WERI-Rb-1 (cell line): ENCODE measurements at regions not wholly inside any gene's neighbourhood (a gene's known extent, or its start where the extent isn't known, plus 50 kb on each side); places are given as distances from the start of the nearest gene placed in this dataset.
A peak's percentile ranks its signal among the peaks of the same experiment; 100 is the strongest.

Source experiments
- DNase-seq: peaks from one replicate; pipeline ENCODE4 v3.0.0-alpha.2; 2020
- H3K27ac ChIP-seq: fragments of 250-450 bp; sonication (Bioruptor Pico); 2 replicates; pipeline ENCODE4 v1.5.1; 2020; ENCODE audit warnings: mild to moderate bottlenecking, moderate library complexity
- H3K27me3 ChIP-seq: fragments of 250-450 bp; sonication (Bioruptor Pico); 2 replicates; pipeline ENCODE4 v1.5.1; 2021; ENCODE audit warnings: mild to moderate bottlenecking, low read depth, moderate library complexity; ENCODE audit not compliant: insufficient read depth, severe bottlenecking
- H3K36me3 ChIP-seq: fragments of 250-450 bp; sonication (Bioruptor Pico); 2 replicates; pipeline ENCODE4 v1.5.1; 2020; ENCODE audit warnings: mild to moderate bottlenecking, moderate library complexity
- H3K4me3 ChIP-seq: 2 replicates; pipeline ENCODE4 v1.5.1; 2011; ENCODE audit warnings: low read depth, mild to moderate bottlenecking, control low read depth, low read length
- H3K9me3 ChIP-seq: fragments of 250-450 bp; sonication (Bioruptor Pico); 2 replicates; pipeline ENCODE4 v1.5.1; 2021; ENCODE audit warnings: mild to moderate bottlenecking, moderate library complexity; ENCODE audit not compliant: severe bottlenecking
- TF ChIP-seq, protein P1 (sequence below): IDR thresholded peaks from 2 replicates; pipeline ENCODE4 v1.5.1; 2011; ENCODE audit warnings: low read depth, mild to moderate bottlenecking, control low read depth, inconsistent platforms, low read length

DNA sequence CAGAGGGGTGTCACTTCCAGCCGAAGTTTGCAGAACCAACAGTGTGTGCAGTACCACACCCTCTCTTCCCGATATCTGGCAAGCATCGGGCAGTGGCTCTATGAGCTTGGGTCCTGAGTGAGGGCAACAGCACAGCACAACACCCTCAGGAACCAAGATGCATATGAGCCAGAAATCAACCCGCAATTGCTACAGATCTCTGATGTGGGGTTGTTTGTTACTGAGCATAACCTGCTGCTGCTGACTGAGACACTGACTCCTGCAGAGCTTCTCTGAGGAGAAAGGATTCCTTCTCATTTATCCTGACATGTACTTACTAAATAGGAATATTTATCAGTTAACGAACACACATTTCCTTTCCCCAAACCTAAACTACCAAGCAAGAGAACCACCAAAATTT lies 218.3 kb downstream of the RBFOX3 start:
- H3K9me3 ChIP-seq = peaks cover 3% of the 10 kb centered on the region
- no peaks in the 10 kb centered on the region for H3K27me3 ChIP-seq
- TF ChIP-seq, protein P1, sequence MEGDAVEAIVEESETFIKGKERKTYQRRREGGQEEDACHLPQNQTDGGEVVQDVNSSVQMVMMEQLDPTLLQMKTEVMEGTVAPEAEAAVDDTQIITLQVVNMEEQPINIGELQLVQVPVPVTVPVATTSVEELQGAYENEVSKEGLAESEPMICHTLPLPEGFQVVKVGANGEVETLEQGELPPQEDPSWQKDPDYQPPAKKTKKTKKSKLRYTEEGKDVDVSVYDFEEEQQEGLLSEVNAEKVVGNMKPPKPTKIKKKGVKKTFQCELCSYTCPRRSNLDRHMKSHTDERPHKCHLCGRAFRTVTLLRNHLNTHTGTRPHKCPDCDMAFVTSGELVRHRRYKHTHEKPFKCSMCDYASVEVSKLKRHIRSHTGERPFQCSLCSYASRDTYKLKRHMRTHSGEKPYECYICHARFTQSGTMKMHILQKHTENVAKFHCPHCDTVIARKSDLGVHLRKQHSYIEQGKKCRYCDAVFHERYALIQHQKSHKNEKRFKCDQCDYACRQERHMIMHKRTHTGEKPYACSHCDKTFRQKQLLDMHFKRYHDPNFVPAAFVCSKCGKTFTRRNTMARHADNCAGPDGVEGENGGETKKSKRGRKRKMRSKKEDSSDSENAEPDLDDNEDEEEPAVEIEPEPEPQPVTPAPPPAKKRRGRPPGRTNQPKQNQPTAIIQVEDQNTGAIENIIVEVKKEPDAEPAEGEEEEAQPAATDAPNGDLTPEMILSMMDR = no peak
- H3K27ac ChIP-seq = no peak overlapping the region
- no peak overlapping the region for H3K4me3 ChIP-seq
- DNase-seq = no peak
- no peaks in the 10 kb centered on the region for H3K36me3 ChIP-seq

DNA sequence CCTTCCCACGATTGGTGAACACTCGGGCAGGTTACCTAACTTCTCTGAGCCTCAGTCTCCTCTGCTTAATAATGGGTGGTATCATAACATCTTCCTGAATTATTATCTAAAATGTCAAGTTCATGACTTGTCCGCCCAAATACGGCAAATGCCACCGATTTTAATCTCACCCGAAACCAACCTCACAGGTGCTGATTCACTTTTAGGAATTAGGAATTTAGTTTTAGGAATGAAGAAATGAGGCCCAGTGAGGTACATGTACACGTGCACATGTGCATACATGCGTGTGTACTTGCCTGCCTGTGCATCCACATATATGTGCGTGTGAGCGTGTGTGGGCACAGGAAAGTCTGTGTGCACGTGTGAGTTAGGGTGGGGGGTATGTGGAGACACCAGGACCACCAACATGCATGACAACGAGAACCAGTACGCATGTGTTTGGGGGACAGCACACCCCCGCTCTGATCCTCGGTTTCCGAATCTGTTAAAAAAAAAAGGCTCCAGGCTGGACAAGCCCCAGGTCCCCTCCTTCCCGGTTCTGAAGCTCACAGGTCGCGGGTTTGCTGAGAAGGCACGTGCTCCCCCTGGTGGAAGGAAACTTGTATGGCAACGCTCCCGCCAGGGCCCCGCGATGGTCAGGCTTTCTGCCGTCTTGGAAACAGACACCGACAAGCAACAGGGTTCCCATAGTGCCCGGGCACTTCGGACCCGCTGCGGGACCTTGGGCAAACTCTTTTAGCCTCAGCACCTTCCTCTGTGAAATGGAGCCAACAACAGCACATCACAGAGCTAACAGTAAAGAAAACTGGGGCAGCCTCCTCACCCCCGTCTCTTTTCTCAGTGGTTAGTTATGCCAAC lies 219.2 kb downstream of the RBFOX3 start:
- Histone ChIP-seq H3K27me3 (no peaks in the 10 kb centered on the region), H3K9me3 (peaks cover 3% of the 10 kb centered on the region), H3K4me3 (no peak overlapping the region), H3K27ac (no peak overlapping the region), H3K36me3 (no peaks in the 10 kb centered on the region)
- TF ChIP-seq, protein P1 = peak; percentile 99
- DNase-seq = peak; percentile 90

DNA sequence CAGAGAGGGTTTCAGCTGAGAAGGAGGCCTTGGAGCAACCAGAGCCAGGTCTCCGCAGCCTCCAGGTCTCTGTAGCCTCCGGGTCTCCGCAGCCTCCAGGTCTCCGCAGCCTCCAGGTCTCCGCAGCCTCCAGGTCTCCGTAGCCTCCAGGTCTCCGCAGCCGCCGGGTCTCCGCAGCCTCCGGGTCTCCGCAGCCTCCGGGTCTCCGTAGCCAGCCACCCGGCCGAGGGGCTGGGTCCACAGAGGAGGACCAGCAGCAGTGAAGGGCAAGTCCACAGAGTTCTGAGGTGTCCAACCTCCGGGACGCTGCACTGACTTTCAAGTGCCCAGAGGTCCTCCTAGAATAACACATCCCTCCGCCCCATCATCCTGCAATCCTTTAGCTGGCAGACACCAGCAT lies 221.0 kb downstream of the RBFOX3 start:
- TF ChIP-seq, protein P1 = no peak
- no peak overlapping the region for H3K27ac ChIP-seq
- no peak overlapping the region for H3K4me3 ChIP-seq
- no peaks in the 10 kb centered on the region for H3K36me3 ChIP-seq
- peaks cover 8% of the 10 kb centered on the region for H3K9me3 ChIP-seq
- no peaks in the 10 kb centered on the region for H3K27me3 ChIP-seq
- DNase-seq = no peak

DNA sequence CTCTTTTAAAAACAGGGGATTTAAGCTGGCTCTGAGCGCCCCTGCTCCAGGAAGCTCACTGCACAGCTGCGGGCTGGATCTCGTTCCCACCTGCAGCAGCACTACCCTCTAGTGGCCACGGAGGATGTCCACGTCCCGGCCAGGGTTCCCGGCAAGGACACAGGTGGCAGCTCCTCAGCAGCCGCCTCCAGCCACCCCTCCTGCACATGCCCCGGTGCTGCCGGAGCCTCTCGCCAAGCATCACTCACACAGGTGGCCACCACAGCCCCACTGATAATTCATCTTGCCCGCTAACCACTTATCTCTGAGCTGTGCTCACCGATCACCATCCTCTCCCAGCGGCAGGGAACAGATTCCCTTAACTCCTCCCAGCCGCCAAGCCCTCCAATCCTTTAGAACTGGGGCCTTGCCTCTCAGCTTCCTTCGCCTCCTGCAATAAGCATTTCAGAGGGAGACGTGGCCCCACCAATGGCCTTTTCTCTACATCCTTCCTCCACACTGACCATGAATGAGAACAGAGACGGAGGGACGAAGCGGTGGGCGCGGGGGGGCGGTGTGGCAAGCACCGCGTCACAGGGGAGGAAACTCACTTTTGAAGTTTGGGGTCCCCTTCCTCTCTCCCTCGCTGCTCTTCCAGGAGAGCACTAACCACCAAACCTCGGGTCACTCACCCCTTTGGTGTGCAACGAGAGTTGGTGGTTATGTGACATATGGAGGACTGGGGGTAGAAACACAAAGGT lies 222.1 kb downstream of the RBFOX3 start:
- no peaks in the 10 kb centered on the region for H3K36me3 ChIP-seq
- peaks cover 8% of the 10 kb centered on the region for H3K9me3 ChIP-seq
- TF ChIP-seq, protein P1 = peak; percentile 98
- no peak overlapping the region for H3K4me3 ChIP-seq
- H3K27ac ChIP-seq = no peak overlapping the region
- H3K27me3 ChIP-seq = no peaks in the 10 kb centered on the region
- DNase-seq = peak; percentile 96

DNA sequence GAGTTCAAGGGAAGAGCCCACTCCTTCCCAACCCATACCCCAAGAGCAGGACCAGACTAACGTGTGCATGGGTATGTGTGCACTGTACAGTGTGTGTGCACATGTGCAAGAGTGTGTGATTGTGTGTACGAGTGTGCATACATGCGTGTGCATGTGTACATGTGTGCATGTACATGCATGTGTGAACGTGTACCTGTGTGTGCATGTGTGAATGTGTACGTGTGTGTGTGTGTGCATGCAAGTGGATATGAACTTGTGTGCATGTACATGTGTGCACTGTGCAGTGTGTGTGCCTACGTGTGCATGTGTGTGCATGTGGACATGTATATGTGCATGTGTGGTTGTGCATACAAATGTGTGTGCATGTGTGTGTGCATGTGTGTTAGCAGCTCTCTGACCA lies 223.1 kb downstream of the RBFOX3 start:
- H3K27me3 ChIP-seq = no peaks in the 10 kb centered on the region
- H3K27ac ChIP-seq = no peak overlapping the region
- peaks cover 8% of the 10 kb centered on the region for H3K9me3 ChIP-seq
- DNase-seq = no peak
- H3K36me3 ChIP-seq = no peaks in the 10 kb centered on the region
- H3K4me3 ChIP-seq = no peak overlapping the region
- TF ChIP-seq, protein P1 = 0 out of 2 replicates have a peak, but pooled peaks have one; percentile 4
